Adrenal gland (tissue), 9 donors: ENCODE measurements at regions not wholly inside any gene's neighbourhood (a gene's known extent, or its start where the extent isn't known, plus 50 kb on each side); places are given as distances from the start of the nearest gene placed in this dataset.

ENCODE experiments used
- DNase-seq, 7 donors: peaks; one replicate each; pipeline ENCODE4 v3.0.0-alpha.2; 2019 to 2020
- H3K27ac ChIP-seq, 5 donors: fragments of 200-600 bp; sonication (generic) in 4 of 5; 1 replicate in 3 of 5; 2 replicates in 2 of 5; pipeline versions ENCODE4 v1.5.1 to v1.8.0; 2016 to 2020; ENCODE audit warnings: mild to moderate bottlenecking in 1 of 5
- H3K27me3 ChIP-seq: fragments of 200-600 bp; 2 replicates; pipeline ENCODE4 v1.8.0; 2021
- H3K36me3 ChIP-seq, 2 donors: fragments of 200-600 bp; replicated peaks in 1 of 2; 1 replicate in 1 of 2; 2 replicates in 1 of 2; pipeline versions ENCODE4 v1.5.1 to v1.8.0; 2018 to 2022
- H3K4me1 ChIP-seq, 2 donors: fragments of 200-600 bp; replicated peaks in 1 of 2; 1 replicate in 1 of 2; 2 replicates in 1 of 2; pipeline versions ENCODE4 v1.5.1 to v1.8.0; 2018 to 2021
- H3K4me3 ChIP-seq, 4 donors: fragments of 200-600 bp; sonication (generic) in 3 of 4; one replicate each; pipeline ENCODE4 v1.5.1; 2016 to 2018
- H3K9me3 ChIP-seq, 3 donors: fragments of 200-600 bp; sonication (generic) in 1 of 3; replicated peaks in 1 of 3; 1 replicate in 2 of 3; 2 replicates in 1 of 3; pipeline versions ENCODE4 v1.5.1 to v1.8.0; 2016 to 2021
- CTCF ChIP-seq, 6 experiments: fragments of 450-650 bp in 4 of 6; fragments of 200-600 bp in 2 of 6; sonication (generic) in 1 of 6; IDR thresholded peaks; 1 replicate in 5 of 6; 2 replicates in 1 of 6; pipeline versions ENCODE4 v1.5.1 to v1.8.0; 2016 to 2021; ENCODE audit warnings: antibody characterized with exemption in 6 of 6, mild to moderate bottlenecking in 2 of 6, moderate library complexity in 1 of 6
- POLR2A ChIP-seq, 2 donors: fragments of 450-650 bp; IDR thresholded peaks; one replicate each; pipeline ENCODE4 v1.6.1; 2017; ENCODE audit warnings: antibody characterized with exemption in 2 of 2, mild to moderate bottlenecking in 2 of 2, moderate library complexity in 1 of 2
- WGBS, 4 donors: extraction: QIAGEN DNeasy Blood & Tissue Kit in 2 of 4; methylation state at CpG; one replicate each; pipeline versions ENCODE4 v1.1.5 to v1.1.7; 2013 to 2017; 5-methylcytosine and 5-hydroxymethylcytosine counted together
- intact Hi-C, 2 donors: fragments of 100-400 bp; cut with DNase I; formaldehyde crosslinking; loops; one replicate each; pipeline versions ENCODE4 v1.14.1 to v1.15.0; 2022 to 2023
- donor health status: healthy with polysubstance abuse.
- donor health status: Bipolar disorder and iron deficiency.
- donor health status: DM: yes; HTN: yes; CAD: no.
- donor health status: DM: no; HTN: no; CAD: no.
- donor health status: DM: no; HTN: no; CAD: no.

GRCh38 chr2:138897274-138897673, 117.1 kb upstream of the NXPH2 start:
- intact Hi-C loops: no loop called here
- DNase-seq: no peak
- TF ChIP-seq CTCF (IDR thresholded peaks at IDR 0.05) (no peak), POLR2A (IDR thresholded peaks at IDR 0.05) (no peak)
- Histone ChIP-seq H3K4me1 (no peaks in the 10 kb centered on the region), H3K27me3 (no peaks in the 10 kb centered on the region), H3K36me3 (no peaks in the 10 kb centered on the region), H3K27ac (no peak overlapping the region), H3K4me3 (no peak overlapping the region), H3K9me3 (no peaks in the 10 kb centered on the region)
- WGBS, 4 donors: 76 to 87% (median 80%) methylated on average over 8 to 12 of the region's 12 CpGs

DNA sequence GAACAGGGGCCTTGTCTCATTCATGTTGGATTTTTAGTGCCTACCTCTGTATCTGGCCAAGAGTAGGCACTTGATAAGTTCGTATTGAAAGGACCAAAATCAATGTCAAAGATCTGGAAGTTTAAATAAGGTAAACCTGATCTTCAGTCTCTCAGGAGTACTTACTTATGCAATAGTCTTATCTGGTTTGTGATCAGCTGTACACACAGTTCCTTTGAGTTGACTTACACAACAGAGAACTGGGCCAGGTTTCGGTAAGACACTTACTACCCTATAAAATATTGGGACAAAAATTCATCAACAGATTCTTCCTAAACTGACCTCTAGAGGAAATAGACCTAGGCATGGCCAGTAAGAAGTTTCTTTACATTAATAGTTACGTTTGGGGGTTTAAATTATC, 113.6 kb upstream of the NXPH2 start:
- Histone ChIP-seq H3K36me3 (no peaks in the 10 kb centered on the region), H3K4me1 (no peaks in the 10 kb centered on the region), H3K27me3 (no peaks in the 10 kb centered on the region), H3K27ac (no peak overlapping the region), H3K4me3 (no peak overlapping the region), H3K9me3 (no peaks in the 10 kb centered on the region)
- intact Hi-C loops: no loop called here
- no peak for DNase-seq
- no peak for TF ChIP-seq POLR2A (IDR thresholded peaks at IDR 0.05)
- no peak for TF ChIP-seq CTCF (IDR thresholded peaks at IDR 0.05)
- WGBS, 4 donors: 49 to 62% (median 57%) methylated on average over 3 of the region's 3 CpGs

- no peak for DNase-seq
- Histone ChIP-seq H3K4me1 (no peaks in the 10 kb centered on the region), H3K9me3 (no peaks in the 10 kb centered on the region), H3K4me3 (no peak overlapping the region), H3K36me3 (no peaks in the 10 kb centered on the region), H3K27me3 (no peaks in the 10 kb centered on the region), H3K27ac (no peak overlapping the region)
- no peak for TF ChIP-seq POLR2A (IDR thresholded peaks at IDR 0.05)
- no peak for TF ChIP-seq CTCF (IDR thresholded peaks at IDR 0.05)
- intact Hi-C loops: no loop called here
- WGBS, 4 donors: 76 to 93% (median 80%) methylated on average over 1 of the region's 1 CpG
These were observed 100.9 kb upstream of the NXPH2 start for GRCh38 chr2:138881126-138881525.

DNA sequence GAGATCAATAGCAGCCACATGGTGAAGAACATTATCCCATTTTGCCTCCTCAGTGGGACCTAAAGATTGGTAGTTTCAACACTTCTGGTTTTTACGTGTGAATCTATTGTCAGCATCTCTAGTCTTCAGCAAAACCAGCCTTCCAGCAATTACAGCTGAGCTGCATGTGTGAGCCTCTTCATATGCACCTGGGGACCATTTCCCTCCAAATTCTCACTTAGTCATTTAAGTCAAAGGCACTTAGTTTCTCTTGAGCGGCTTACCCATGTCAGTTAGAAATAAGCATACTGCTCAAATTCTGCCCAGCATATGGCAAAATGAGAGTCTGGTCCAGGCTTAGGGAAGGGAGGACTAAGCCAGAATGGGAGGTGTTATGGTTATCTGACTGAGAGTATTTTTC, 99.7 kb upstream of the NXPH2 start:
- no peak for DNase-seq
- Histone ChIP-seq H3K4me3 (no peak overlapping the region), H3K9me3 (no peaks in the 10 kb centered on the region), H3K27me3 (no peaks in the 10 kb centered on the region), H3K4me1 (no peaks in the 10 kb centered on the region), H3K27ac (no peak overlapping the region), H3K36me3 (no peaks in the 10 kb centered on the region)
- intact Hi-C loops: no loop called here
- TF ChIP-seq CTCF (IDR thresholded peaks at IDR 0.05): no peak
- TF ChIP-seq POLR2A (IDR thresholded peaks at IDR 0.05): no peak
- WGBS, 4 donors: 72 to 89% (median 86%) methylated on average over 2 of the region's 2 CpGs
